ENCODE measurements at regions not wholly inside any gene's neighbourhood (a gene's known extent, or its start where the extent isn't known, plus 50 kb on each side); places are given as distances from the start of the nearest gene placed in this dataset.
A peak's percentile ranks its signal among the peaks of the same experiment; 100 is the strongest.

- Histone ChIP-seq H3K9me3 (ENCODE audit: low read depth, low read length) (no peaks in the 10 kb centered on the region), H3K27ac (ENCODE audit: low read depth, low read length) (no peak overlapping the region), H4K20me1 (ENCODE audit: insufficient read depth, low read length) (no peaks in the 10 kb centered on the region), H3K27me3 (ENCODE audit: insufficient read depth, low read length) (no peaks in the 10 kb centered on the region), H3K4me2 (ENCODE audit: insufficient read depth, low read length) (no peak overlapping the region), H3K4me1 (ENCODE audit: insufficient read depth, low read length) (peaks cover 2% of the 10 kb centered on the region), H3K4me3 (ENCODE audit: insufficient read depth, low read length) (no peak overlapping the region), H2AFZ (ENCODE audit: low read length) (peak overlapping the region; percentile 60), H3K79me2 (ENCODE audit: insufficient read depth, low read length) (no peaks in the 10 kb centered on the region), H3K36me3 (ENCODE audit: insufficient read depth, low read length) (no peaks in the 10 kb centered on the region)
- no peak for DNase-seq (ENCODE audit: insufficient read length, low spot score, missing footprints)
- no peak for TF ChIP-seq CTCF (IDR thresholded peaks at IDR 0.05; ENCODE audit: extremely low read depth, low read depth, low read length)
Measured at GRCh38 chr1:222020553-222020952, 278.7 kb upstream of the DUSP10 start.

GRCh38 chr1:222019029-222019428, 277.1 kb upstream of the DUSP10 start:
- TF ChIP-seq CTCF (IDR thresholded peaks at IDR 0.05; ENCODE audit: extremely low read depth, low read depth, low read length) = no peak
- Histone ChIP-seq H3K4me1 (ENCODE audit: insufficient read depth, low read length) (peaks cover 2% of the 10 kb centered on the region), H3K27me3 (ENCODE audit: insufficient read depth, low read length) (no peaks in the 10 kb centered on the region), H3K36me3 (ENCODE audit: insufficient read depth, low read length) (no peaks in the 10 kb centered on the region), H3K4me2 (ENCODE audit: insufficient read depth, low read length) (no peak overlapping the region), H4K20me1 (ENCODE audit: insufficient read depth, low read length) (no peaks in the 10 kb centered on the region), H3K4me3 (ENCODE audit: insufficient read depth, low read length) (no peak overlapping the region), H3K9me3 (ENCODE audit: low read depth, low read length) (no peaks in the 10 kb centered on the region), H3K27ac (ENCODE audit: low read depth, low read length) (no peak overlapping the region), H2AFZ (ENCODE audit: low read length) (no peak overlapping the region), H3K79me2 (ENCODE audit: insufficient read depth, low read length) (no peaks in the 10 kb centered on the region)
- DNase-seq (ENCODE audit: insufficient read length, low spot score, missing footprints) = no peak

DNA sequence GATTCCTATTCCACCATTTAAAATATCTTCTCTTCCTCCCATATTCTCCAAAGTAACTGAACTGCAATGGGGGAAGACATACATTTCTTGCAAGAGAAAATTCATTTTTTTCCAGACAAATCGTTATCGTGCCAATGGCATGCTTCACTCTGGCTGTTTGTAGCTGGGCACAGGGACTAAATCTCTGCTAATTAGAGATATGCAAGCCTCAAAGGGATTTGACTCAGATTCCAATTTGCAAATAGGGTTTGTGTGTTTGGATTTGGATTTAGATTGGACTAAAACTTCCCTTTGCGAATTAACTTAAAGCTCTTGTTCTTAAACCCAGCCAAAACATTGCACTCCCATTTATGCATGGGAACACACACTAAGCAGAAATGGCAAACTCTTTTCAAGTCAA, 276.2 kb upstream of the DUSP10 start:
- no peaks in the 10 kb centered on the region for H3K9me3 ChIP-seq (ENCODE audit: low read depth, low read length)
- no peaks in the 10 kb centered on the region for H4K20me1 ChIP-seq (ENCODE audit: insufficient read depth, low read length)
- DNase-seq (ENCODE audit: insufficient read length, low spot score, missing footprints) = no peak
- H2AFZ ChIP-seq (ENCODE audit: low read length) = no peak overlapping the region
- peaks cover 2% of the 10 kb centered on the region for H3K4me1 ChIP-seq (ENCODE audit: insufficient read depth, low read length)
- no peak overlapping the region for H3K27ac ChIP-seq (ENCODE audit: low read depth, low read length)
- no peak for TF ChIP-seq CTCF (IDR thresholded peaks at IDR 0.05; ENCODE audit: extremely low read depth, low read depth, low read length)
- H3K4me3 ChIP-seq (ENCODE audit: insufficient read depth, low read length) = no peak overlapping the region
- H3K4me2 ChIP-seq (ENCODE audit: insufficient read depth, low read length) = no peak overlapping the region
- H3K79me2 ChIP-seq (ENCODE audit: insufficient read depth, low read length) = no peaks in the 10 kb centered on the region
- H3K36me3 ChIP-seq (ENCODE audit: insufficient read depth, low read length) = no peaks in the 10 kb centered on the region
- no peaks in the 10 kb centered on the region for H3K27me3 ChIP-seq (ENCODE audit: insufficient read depth, low read length)

- H2AFZ ChIP-seq (ENCODE audit: low read length) = no peak overlapping the region
- no peak for TF ChIP-seq CTCF (IDR thresholded peaks at IDR 0.05; ENCODE audit: extremely low read depth, low read depth, low read length)
- no peaks in the 10 kb centered on the region for H3K4me1 ChIP-seq (ENCODE audit: insufficient read depth, low read length)
- H3K27me3 ChIP-seq (ENCODE audit: insufficient read depth, low read length) = no peaks in the 10 kb centered on the region
- H3K9me3 ChIP-seq (ENCODE audit: low read depth, low read length) = no peaks in the 10 kb centered on the region
- H3K79me2 ChIP-seq (ENCODE audit: insufficient read depth, low read length) = no peaks in the 10 kb centered on the region
- H4K20me1 ChIP-seq (ENCODE audit: insufficient read depth, low read length) = no peaks in the 10 kb centered on the region
- DNase-seq (ENCODE audit: insufficient read length, low spot score, missing footprints) = no peak
- H3K4me3 ChIP-seq (ENCODE audit: insufficient read depth, low read length) = no peak overlapping the region
- H3K36me3 ChIP-seq (ENCODE audit: insufficient read depth, low read length) = no peaks in the 10 kb centered on the region
- no peak overlapping the region for H3K4me2 ChIP-seq (ENCODE audit: insufficient read depth, low read length)
- no peak overlapping the region for H3K27ac ChIP-seq (ENCODE audit: low read depth, low read length)
Measured at GRCh38 chr1:222015686-222016085, 273.8 kb upstream of the DUSP10 start.
